ENCODE measurements at regions not wholly inside any gene's neighbourhood (a gene's known extent, or its start where the extent isn't known, plus 50 kb on each side); places are given as distances from the start of the nearest gene placed in this dataset.

GRCh38 chr6:53974941-53975340, 136.3 kb upstream of the MLIP start:
- DNase-seq: no peak

- DNase-seq: no peak
Observed at GRCh38 chr6:53975941-53976615, 135.2 kb upstream of the MLIP start.

- no peak for DNase-seq
Observed at GRCh38 chr6:53977551-53977950, 133.7 kb upstream of the MLIP start.

- peak; percentile 46 for DNase-seq
Observed at GRCh38 chr6:53979468-53980067, 131.7 kb upstream of the MLIP start.

- no peak for DNase-seq
Observed at GRCh38 chr6:53982366-53983050, 128.7 kb upstream of the MLIP start.

- no peak for DNase-seq
Observed at GRCh38 chr6:53983301-53983700, 127.9 kb upstream of the MLIP start.

- DNase-seq: no peak
Observed at GRCh38 chr6:53984163-53984562, 127.1 kb upstream of the MLIP start.

- DNase-seq: no peak
Observed at GRCh38 chr6:53984581-53984980, 126.7 kb upstream of the MLIP start.

- no peak for DNase-seq
Observed at GRCh38 chr6:53985366-53985765, 125.9 kb upstream of the MLIP start.

- DNase-seq: no peak
Observed at GRCh38 chr6:53986165-53986720, 125.0 kb upstream of the MLIP start.

GRCh38 chr6:53986721-53987521, 124.3 kb upstream of the MLIP start:
- no peak for DNase-seq

GRCh38 chr6:53987522-53987888, 123.7 kb upstream of the MLIP start:
- DNase-seq: no peak

- DNase-seq: no peak
Observed at GRCh38 chr6:53989504-53989903, 121.7 kb upstream of the MLIP start.

GRCh38 chr6:53992522-53992921, 118.7 kb upstream of the MLIP start:
- DNase-seq: no peak

- DNase-seq: no peak
Observed at GRCh38 chr6:53994201-53994600, 117.0 kb upstream of the MLIP start.

- no peak for DNase-seq
Observed at GRCh38 chr6:53995935-53996334, 115.3 kb upstream of the MLIP start.

- DNase-seq: peak; percentile 40
Observed at GRCh38 chr6:53998303-53998702, 112.9 kb upstream of the MLIP start.

- no peak for DNase-seq
Observed at GRCh38 chr6:53999088-53999755, 112.0 kb upstream of the MLIP start.

GRCh38 chr6:54002116-54002515, 109.1 kb upstream of the MLIP start:
- DNase-seq: no peak

- DNase-seq: no peak
Observed at GRCh38 chr6:54003316-54003715, 107.9 kb upstream of the MLIP start.

- DNase-seq: no peak
Observed at GRCh38 chr6:54008589-54008988, 102.7 kb upstream of the MLIP start.

- no peak for DNase-seq
Observed at GRCh38 chr6:54009052-54009654, 102.1 kb upstream of the MLIP start.

Data from hematopoietic multipotent progenitor cell treated with erythropoietin and hydrocortisone succinate and interleukin-3 and kit ligand, for 8 days (in vitro differentiated cells).